ELF-1 (cell line): ENCODE measurements at regions not wholly inside any gene's neighbourhood (a gene's known extent, or its start where the extent isn't known, plus 50 kb on each side); places are given as distances from the start of the nearest gene placed in this dataset.
"Not testable (repeated sequence)": the region's sequence is repeated elsewhere in the genome, so short reads cannot be mapped to it uniquely, and the experiment has no call there.

Experiments used
- DNase-seq: peaks from one replicate; pipeline ENCODE4 v3.0.0-alpha.2; 2016; ENCODE audit warnings: low read depth, low spot score

DNA sequence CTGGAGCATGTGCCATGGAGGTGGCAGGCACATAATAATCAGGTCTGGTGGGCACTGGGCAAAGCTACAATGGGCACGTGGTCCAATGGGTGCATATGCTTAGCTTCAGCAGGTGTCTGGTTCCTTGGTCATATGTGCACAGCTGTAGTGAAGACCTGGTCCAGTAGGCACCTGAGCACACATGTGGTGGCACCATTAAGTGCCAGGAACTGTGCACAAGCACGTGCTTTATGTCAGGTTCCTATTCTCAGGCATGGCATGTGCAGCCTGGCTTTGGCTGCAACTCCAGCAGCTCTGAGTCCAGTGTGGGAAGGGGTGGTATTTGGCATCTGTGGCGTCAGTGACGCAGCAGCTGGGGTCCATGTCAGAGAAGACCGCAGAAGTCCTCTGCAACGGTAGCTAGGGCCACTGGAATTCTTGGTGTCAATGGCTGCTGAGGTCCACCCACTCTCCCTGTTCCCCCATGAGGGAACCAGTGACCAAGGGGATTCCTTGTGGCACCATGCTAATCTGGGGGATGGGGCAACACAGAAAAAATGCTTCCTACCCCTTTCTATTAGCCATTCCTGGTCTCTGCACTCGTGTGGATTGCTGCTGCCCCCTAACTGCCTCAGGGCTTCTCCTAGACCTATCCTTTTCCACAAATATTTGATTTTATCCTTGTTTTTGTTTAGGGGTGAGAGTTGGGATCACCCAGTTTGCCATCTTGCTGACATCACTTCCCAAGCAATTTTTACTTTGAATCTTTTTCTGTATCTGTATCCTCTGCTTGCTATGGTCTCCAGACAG, 262.9 kb upstream of the MAP2 start:
- no peak for DNase-seq

GRCh38 chr2:209162129-209162528, 261.7 kb upstream of the MAP2 start:
- no peak for DNase-seq

- DNase-seq: no peak
Observed at GRCh38 chr2:209181984-209182383, 241.9 kb upstream of the MAP2 start.

- DNase-seq: not testable (repeated sequence)
Observed at GRCh38 chr2:209186886-209187285, 237.0 kb upstream of the MAP2 start.

DNA sequence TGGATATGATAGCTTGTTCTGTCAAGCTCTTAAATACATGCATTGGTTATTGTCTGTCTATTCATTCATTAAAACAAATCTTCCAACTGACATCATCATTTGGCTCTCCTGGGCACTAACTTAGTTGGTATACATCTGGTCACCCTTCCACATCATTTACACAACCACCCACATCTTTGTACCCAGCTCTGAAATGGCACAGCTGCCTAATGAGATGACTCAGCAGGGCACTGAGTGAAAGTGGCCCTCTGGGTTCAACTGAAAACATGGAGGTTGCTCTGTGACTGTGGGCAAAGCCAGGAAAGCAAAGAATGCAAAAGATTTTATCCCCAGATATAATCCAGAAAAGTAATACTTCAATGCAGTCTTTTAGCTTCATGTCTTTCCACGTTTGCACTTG, 234.0 kb upstream of the MAP2 start:
- no peak for DNase-seq

DNA sequence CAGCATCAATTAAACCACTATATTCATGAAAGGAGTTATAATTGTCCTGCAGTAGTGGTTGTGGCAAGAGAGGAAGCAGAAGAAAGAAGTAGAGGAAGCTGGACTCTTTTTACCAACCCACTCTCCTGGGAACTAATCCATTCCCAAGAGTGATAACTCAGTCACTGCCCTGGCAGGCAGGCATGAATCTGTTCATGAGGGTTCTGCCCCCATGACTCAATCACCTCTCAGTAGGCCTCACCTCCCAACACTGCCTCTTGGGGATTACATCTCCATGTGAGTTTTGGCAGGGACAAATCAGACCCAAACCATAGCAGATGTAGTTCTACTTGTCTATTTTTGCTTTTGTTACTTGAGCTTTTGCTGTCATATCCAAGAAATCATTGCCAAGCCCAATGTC, 232.7 kb upstream of the MAP2 start:
- DNase-seq: no peak

GRCh38 chr2:209194717-209195116, 229.1 kb upstream of the MAP2 start:
- no peak for DNase-seq

- DNase-seq: no peak
Observed at GRCh38 chr2:209208211-209208610, 215.6 kb upstream of the MAP2 start.

- DNase-seq: no peak
Observed at GRCh38 chr2:209209943-209210342, 213.9 kb upstream of the MAP2 start.

GRCh38 chr2:209230560-209230959, 193.3 kb upstream of the MAP2 start:
- DNase-seq: no peak

DNA sequence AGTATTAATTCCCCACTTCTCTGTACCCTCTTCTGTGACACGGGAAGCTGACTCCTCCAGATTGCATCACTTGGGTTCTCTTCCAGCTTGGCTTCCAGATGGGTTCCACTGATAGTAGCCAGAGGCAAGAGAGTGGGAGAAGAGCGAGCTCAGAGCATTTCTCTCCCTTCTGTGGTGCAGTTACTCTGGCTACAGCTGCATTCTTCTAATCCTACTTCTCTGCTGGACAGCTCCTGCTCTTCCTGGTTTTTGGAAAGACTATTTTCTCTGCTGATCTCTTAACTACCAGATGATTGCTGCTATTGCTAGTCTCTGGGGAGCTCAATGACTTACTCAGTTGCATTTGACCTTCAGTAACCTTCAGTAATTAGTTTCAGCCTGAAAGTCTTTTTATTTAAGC, 187.5 kb upstream of the MAP2 start:
- peak; percentile 16 for DNase-seq

DNA sequence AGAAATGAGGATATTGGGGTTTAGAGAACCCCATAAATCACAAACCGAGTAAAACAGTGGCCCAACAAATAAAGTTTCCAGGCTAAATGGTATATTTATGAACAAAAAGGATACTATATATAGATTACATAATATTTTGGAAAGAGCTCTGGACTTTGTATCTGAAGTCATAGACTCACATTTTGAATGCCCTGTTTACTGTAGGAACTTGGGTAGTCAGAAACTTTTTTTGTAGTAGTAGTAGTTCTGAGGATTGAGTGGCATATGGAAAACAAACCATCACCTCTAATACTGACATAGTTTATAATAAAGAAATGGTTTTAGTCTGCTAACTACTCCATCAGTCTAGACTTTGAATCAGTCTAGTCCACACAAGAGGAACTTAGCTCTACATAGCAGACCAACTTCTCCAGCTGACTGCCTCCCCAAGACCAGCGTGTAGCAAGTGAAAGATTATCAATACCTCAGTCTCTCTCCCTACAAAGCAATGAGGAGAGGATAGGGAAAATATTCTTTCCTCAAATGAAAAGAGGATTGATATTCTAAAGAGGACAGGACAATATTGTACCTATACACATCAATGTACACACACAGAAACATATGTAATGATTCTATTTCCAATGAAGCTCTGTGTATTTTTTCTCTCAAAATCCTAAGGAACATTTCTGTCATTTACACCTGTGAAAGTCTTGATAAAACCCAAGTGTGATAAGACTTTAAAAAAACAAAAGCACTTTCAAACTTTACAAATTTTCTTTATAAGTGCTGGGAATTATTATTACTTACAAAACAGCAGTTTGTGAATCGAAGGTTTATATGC, 184.9 kb upstream of the MAP2 start:
- DNase-seq: no peak

DNA sequence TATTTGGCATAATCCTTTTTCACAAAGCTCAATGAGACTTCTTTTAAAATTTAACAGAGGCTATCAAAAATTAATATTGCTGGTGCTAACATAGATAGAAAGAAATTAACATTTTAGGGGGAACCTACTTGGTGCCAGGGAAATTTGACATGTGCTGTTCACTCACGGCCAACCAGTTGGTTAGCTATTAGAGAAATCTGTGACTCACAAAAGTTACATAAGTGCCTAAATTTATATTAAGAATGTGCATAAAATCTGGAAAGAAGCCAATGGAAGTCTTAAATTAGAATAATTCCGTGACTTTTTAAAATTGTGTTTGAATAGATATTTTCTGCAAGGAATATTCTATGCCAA, 184.3 kb upstream of the MAP2 start:
- no peak for DNase-seq

- DNase-seq: no peak
Observed at GRCh38 chr2:209240204-209240603, 183.6 kb upstream of the MAP2 start.

- DNase-seq: no peak
Observed at GRCh38 chr2:209253544-209253943, 170.3 kb upstream of the MAP2 start.

DNA sequence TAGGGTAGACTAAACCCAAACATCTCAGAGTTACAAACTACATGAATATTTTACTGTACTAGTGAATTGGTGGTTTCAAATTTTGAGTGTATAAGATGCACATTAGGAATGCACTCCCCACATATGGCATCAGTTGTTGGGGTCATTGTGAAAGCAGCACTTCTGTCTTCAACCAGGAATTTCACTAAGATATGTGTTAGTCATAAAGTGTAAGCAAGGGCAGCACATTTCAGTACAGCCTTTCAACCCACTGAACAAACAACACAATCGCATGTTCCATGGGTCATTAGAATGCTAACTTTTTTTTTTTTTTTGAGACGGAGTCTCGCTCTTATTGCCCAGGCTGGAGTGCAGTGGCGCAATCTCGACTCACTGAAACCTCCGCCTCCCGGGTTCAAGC, 164.1 kb upstream of the MAP2 start:
- no peak for DNase-seq

DNA sequence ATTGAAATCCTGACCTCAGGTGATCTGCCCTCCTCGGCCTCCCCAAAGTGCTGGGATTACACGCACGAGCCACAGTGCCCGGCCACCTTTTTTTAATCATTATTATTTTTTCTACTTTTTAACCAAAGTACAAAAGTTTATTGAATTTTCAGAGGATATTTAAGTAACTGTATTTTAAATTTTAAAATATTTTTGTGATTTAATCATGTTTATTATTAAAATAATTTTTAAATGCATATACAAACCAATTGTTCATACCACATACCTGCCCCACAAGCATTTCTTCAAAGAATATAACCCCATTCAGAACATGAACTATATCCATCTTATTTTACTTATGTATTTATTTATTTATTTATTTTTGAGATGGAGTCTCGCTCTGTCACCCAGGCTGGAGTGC, 163.6 kb upstream of the MAP2 start:
- DNase-seq: no peak

DNA sequence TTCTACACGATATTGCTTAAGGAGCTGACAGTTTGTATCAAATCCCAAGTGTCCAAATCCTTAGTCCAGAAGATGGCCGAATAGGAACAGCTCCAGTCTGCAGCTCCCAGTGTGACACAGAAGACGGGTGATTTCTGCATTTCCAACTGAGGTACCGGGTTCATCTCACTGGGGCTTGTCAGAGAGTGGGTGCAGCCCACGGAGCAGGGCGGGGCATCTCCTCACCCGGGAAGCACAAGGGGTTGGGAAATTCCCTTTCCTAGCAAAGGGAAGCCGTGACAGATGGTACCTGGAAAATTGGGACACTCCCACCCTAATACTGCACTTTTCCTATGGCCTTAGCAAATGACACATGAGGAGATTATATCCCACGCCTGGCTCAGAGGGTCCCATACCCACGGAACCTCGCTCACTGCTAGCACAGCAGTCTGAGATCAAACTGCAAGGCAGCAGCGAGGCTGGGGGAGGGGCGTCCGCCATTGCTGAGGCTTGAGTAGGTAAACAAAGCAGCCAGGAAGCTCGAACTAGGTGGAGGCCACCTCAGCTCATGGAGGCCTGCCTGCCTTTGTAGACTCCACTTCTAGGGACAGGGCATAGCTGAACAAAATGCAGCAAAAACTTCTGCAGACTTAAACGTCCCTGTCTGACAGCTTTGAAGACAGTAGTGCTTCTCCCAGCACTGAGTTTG, 162.3 kb upstream of the MAP2 start:
- not testable (repeated sequence) for DNase-seq

GRCh38 chr2:209269024-209269423, 154.8 kb upstream of the MAP2 start:
- DNase-seq: no peak

- no peak for DNase-seq
Observed at GRCh38 chr2:209276000-209276399, 147.8 kb upstream of the MAP2 start.

DNA sequence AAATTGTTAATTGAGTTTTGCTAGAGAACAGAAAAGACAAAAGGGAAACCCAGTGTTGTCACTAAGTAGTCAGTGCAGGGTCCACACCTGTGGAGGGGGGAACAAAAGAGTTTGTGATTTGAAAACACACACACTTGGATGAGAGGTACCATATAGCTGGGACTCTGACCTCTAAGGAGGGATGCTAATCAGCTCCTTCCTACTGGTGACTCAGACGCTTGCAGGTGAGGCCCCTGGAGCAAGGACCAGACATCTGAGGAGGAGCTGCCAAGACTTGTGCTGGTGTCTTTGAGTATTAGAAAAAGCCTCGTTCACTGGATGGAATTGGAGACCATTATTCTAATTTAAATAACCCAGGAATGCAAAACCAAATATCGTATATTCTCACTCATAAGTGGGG, 146.4 kb upstream of the MAP2 start:
- DNase-seq: no peak

DNA sequence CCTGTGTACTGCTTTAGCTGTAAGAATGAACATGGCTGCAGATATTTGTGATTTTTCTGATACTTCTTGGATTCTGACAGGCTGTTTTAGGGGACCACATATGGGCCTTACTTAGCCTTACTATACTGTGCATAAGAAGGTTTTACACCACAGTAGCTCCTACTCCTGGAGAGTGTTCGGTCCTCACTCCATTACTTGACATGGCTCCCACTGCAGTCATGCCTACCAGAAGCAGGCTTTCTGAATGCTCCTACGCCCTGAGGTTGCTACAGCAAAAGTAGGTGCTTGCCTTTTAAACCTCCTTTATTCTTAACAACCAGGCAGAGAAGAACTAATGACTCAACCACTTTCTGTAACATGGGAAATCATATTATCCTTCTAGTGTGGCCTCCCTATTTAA, 125.2 kb upstream of the MAP2 start:
- no peak for DNase-seq

GRCh38 chr2:209299478-209299877, 124.4 kb upstream of the MAP2 start:
- DNase-seq: not testable (repeated sequence)
